ENCODE measurements at regions not wholly inside any gene's neighbourhood (a gene's known extent, or its start where the extent isn't known, plus 50 kb on each side); places are given as distances from the start of the nearest gene placed in this dataset.

GRCh38 chr2:236505041-236505440 is 64.6 kb upstream of the ACKR3 start:
- Histone ChIP-seq H3K27me3 (ENCODE audit: insufficient read depth, low read length) (peaks cover 50% of the 10 kb centered on the region), H3K9me3 (ENCODE audit: control insufficient read depth in 1 of 2, insufficient read depth in 1 of 2, low read depth in 1 of 2, low read length in 2 of 2) (no peaks in the 10 kb centered on the region), H3K4me3 (replicated peaks in 1 of 2; ENCODE audit: low read depth in 1 of 2, low read length in 2 of 2) (no peak overlapping the region), H3K27ac (ENCODE audit: low read depth, low read length) (no peak overlapping the region), H2AFZ (ENCODE audit: low read depth, low read length, poor library complexity, severe bottlenecking) (no peak overlapping the region), H3K79me2 (ENCODE audit: insufficient read depth, low read length) (no peaks in the 10 kb centered on the region), H3K9ac (ENCODE audit: low read length) (no peak overlapping the region), H3K9me2 (ENCODE audit: insufficient read depth) (no peaks in the 10 kb centered on the region), H3K4me1 (ENCODE audit: control insufficient read depth in 1 of 2, insufficient read depth in 2 of 2, low read length in 2 of 2) (no peaks in the 10 kb centered on the region), H3K36me3 (ENCODE audit: control insufficient read depth in 1 of 2, insufficient read depth in 2 of 2, low read length in 2 of 2) (no peaks in the 10 kb centered on the region), H3K4me2 (ENCODE audit: low read length) (no peak overlapping the region), H4K20me1 (ENCODE audit: insufficient read depth) (no peaks in the 10 kb centered on the region)
- intact Hi-C loops (cut with micrococcal nuclease): no loop called here
- BruUV-seq (replicated peaks): no TSS peak
- DNase-seq (ENCODE audit: low read depth, low spot score) (no peak), ATAC-seq (no peak)
- POLR2A ChIA-PET: no interaction called here
- TF ChIP-seq TCF7L2 (IDR thresholded peaks at IDR 0.05; ENCODE audit: borderline replicate concordance, extremely low read depth, insufficient read depth, insufficient read length): no peak
- TF ChIP-seq EZH2phosphoT487 (IDR thresholded peaks at IDR 0.05; ENCODE audit: borderline replicate concordance): no peak
- no peak for TF ChIP-seq SIN3A (IDR thresholded peaks at IDR 0.05; ENCODE audit: low read depth)
- no peak for TF ChIP-seq CTCF (IDR thresholded peaks at IDR 0.05 in 2 of 3, conservative IDR thresholded peaks at IDR 0.05 in 1 of 3; ENCODE audit: borderline replicate concordance in 1 of 3, insufficient read depth in 1 of 3, low read depth in 2 of 3, low read length in 2 of 3)
- TF ChIP-seq CBX3 (IDR thresholded peaks at IDR 0.05; ENCODE audit: low read depth): no peak
- no peak for TF ChIP-seq ATF3 (IDR thresholded peaks at IDR 0.05)
- TF ChIP-seq SRF (IDR thresholded peaks at IDR 0.05; ENCODE audit: low read depth): no peak
- TF ChIP-seq JUND (IDR thresholded peaks at IDR 0.05): no peak
- no peak for TF ChIP-seq REST (IDR thresholded peaks at IDR 0.05; ENCODE audit: low read depth)
- no peak for TF ChIP-seq POLR2A (IDR thresholded peaks at IDR 0.05; ENCODE audit: borderline replicate concordance, extremely low read depth, insufficient read depth, insufficient read length)
- TF ChIP-seq POLR2AphosphoS5 (IDR thresholded peaks at IDR 0.05; ENCODE audit: low read depth, low read length): no peak
- no peak for TF ChIP-seq CEBPB (IDR thresholded peaks at IDR 0.05; ENCODE audit: low read depth)
- no peak for TF ChIP-seq ZBTB33 (IDR thresholded peaks at IDR 0.05; ENCODE audit: extremely low read depth, insufficient replicate concordance, low read length)
- no peak for TF ChIP-seq EZH2 (IDR thresholded peaks at IDR 0.05)
- TF ChIP-seq YY1 (IDR thresholded peaks at IDR 0.05; ENCODE audit: extremely low read depth, insufficient replicate concordance, low read depth, low read length): no peak
- TF ChIP-seq SP1 (IDR thresholded peaks at IDR 0.05; ENCODE audit: low read depth): no peak
- CTCF ChIA-PET: no interaction called here
- RAD21 ChIA-PET (ENCODE audit: low non-redundant PET in 1 of 2, low total read pairs in 2 of 2, uncharacterized antibody in 2 of 2, unreplicated experiment in 2 of 2): no interaction called here
